ENCODE measurements at regions not wholly inside any gene's neighbourhood (a gene's known extent, or its start where the extent isn't known, plus 50 kb on each side); places are given as distances from the start of the nearest gene placed in this dataset.
"Not testable (repeated sequence)": the region's sequence is repeated elsewhere in the genome, so short reads cannot be mapped to it uniquely, and the experiment has no call there.

DNA sequence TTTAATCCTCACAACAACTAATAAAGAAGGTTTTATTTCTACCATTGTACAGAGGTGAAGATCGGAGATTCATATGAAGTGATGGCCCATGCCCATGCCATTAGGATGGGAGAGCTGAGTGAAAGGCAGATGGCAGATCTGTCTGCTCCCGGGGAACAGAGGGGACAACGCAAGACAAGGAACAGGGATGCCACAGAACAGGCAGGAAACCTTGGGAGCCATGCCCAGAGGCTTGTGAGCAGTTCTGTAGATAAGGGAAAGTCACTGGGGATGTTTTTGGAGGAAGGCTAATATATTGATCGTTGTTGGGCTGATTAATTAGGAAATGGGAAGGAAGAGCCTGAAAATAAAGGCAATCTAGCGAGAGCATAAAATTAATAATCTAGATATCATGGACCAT is 73.1 kb upstream of the ITGB1 start:
- Histone ChIP-seq H3K4me3 (ENCODE audit: low read length) (no peak overlapping the region), H3K36me3 (ENCODE audit: control insufficient read depth, insufficient read depth, low read length) (no peaks in the 10 kb centered on the region), H3K4me1 (ENCODE audit: control insufficient read depth, insufficient read depth, low read length) (no peaks in the 10 kb centered on the region), H3K9ac (ENCODE audit: extremely low read depth, low read length, poor library complexity, severe bottlenecking) (no peak overlapping the region), H3K9me3 (ENCODE audit: control insufficient read depth, low read length) (no peaks in the 10 kb centered on the region), H3K27me3 (ENCODE audit: control insufficient read depth, insufficient read depth, low read length, poor library complexity, severe bottlenecking) (no peaks in the 10 kb centered on the region), H3K27ac (ENCODE audit: low read depth, low read length) (no peak overlapping the region)
- Mint-ChIP-seq H3K4me3 (no peak overlapping the region), H3K27ac (no peak overlapping the region), H3K36me3 (ENCODE audit: low read depth) (no peaks in the 10 kb centered on the region), H3K4me1 (no peaks in the 10 kb centered on the region), H3K27me3 (ENCODE audit: insufficient read depth) (no peaks in the 10 kb centered on the region), H3K9me3 (no peaks in the 10 kb centered on the region)
- WGBS, 2 experiments (ENCODE audit: insufficient coverage in 1 of 2, insufficient read length in 1 of 2): 90 to 93% methylated on average over 5 of the region's 5 CpGs
- TF ChIP-seq, protein P1, sequence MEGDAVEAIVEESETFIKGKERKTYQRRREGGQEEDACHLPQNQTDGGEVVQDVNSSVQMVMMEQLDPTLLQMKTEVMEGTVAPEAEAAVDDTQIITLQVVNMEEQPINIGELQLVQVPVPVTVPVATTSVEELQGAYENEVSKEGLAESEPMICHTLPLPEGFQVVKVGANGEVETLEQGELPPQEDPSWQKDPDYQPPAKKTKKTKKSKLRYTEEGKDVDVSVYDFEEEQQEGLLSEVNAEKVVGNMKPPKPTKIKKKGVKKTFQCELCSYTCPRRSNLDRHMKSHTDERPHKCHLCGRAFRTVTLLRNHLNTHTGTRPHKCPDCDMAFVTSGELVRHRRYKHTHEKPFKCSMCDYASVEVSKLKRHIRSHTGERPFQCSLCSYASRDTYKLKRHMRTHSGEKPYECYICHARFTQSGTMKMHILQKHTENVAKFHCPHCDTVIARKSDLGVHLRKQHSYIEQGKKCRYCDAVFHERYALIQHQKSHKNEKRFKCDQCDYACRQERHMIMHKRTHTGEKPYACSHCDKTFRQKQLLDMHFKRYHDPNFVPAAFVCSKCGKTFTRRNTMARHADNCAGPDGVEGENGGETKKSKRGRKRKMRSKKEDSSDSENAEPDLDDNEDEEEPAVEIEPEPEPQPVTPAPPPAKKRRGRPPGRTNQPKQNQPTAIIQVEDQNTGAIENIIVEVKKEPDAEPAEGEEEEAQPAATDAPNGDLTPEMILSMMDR (conservative IDR thresholded peaks at IDR 0.05): no peak
- DNase-seq: no peak

DNA sequence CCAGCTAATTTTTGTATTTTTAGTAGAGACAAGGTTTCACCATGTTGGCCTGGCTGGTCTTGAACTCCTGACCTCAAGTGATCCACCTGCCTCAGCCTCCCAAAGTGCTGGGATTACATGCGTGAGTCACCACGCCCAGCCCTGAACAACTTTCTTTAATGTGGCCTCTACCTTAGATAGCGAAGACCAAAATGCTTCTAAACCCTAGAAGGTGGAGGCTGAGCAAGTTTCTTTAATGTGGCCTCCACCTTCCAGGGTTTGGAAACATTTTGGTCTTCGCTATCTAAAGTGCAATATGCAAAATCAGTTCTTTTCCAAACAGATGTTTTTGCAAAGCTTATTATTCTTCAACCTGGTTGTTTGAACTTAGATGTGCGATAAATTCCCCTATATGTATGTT is 70.5 kb upstream of the ITGB1 start:
- not testable (repeated sequence) for H3K27ac ChIP-seq (ENCODE audit: low read depth, low read length); H3K36me3 ChIP-seq (ENCODE audit: control insufficient read depth, insufficient read depth, low read length); H3K36me3 Mint-ChIP-seq (ENCODE audit: low read depth); H3K9me3 Mint-ChIP-seq; H3K27me3 Mint-ChIP-seq (ENCODE audit: insufficient read depth); H3K4me1 Mint-ChIP-seq; H3K4me3 ChIP-seq (ENCODE audit: low read length); H3K9me3 ChIP-seq (ENCODE audit: control insufficient read depth, low read length); H3K27ac Mint-ChIP-seq; H3K27me3 ChIP-seq (ENCODE audit: control insufficient read depth, insufficient read depth, low read length, poor library complexity, severe bottlenecking); H3K4me3 Mint-ChIP-seq; DNase-seq; H3K9ac ChIP-seq (ENCODE audit: extremely low read depth, low read length, poor library complexity, severe bottlenecking); H3K4me1 ChIP-seq (ENCODE audit: control insufficient read depth, insufficient read depth, low read length)
- WGBS, 2 experiments (ENCODE audit: insufficient coverage in 1 of 2, insufficient read length in 1 of 2): 89 to 100% methylated on average over 2 to 4 of the region's 5 CpGs

DNA sequence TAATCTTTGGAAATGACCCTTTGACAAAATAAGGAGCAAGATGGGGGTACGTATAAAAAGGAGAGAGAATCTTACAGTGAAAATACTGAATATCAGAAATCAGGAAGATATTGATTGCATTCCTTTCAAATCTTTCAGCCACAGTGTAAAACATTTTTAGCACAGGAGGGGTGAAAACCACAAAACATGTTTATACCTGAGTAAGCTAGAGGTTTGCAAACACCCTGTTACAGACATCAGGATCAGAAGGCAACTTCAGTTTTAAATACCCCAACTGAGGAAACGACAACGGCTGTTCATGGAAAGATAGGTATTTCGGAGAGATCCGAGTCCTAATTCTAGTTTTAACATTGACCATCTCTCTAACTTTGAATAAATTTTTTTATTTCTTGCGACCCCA is 69.1 kb upstream of the ITGB1 start:
- TF ChIP-seq, protein P1 (conservative IDR thresholded peaks at IDR 0.05): no peak
- Mint-ChIP-seq H3K4me3 (no peak overlapping the region), H3K36me3 (ENCODE audit: low read depth) (no peaks in the 10 kb centered on the region), H3K27me3 (ENCODE audit: insufficient read depth) (no peaks in the 10 kb centered on the region), H3K27ac (no peak overlapping the region), H3K9me3 (no peaks in the 10 kb centered on the region), H3K4me1 (peaks cover 6% of the 10 kb centered on the region)
- no peaks in the 10 kb centered on the region for H3K4me1 ChIP-seq (ENCODE audit: control insufficient read depth, insufficient read depth, low read length)
- no peaks in the 10 kb centered on the region for H3K9me3 ChIP-seq (ENCODE audit: control insufficient read depth, low read length)
- H3K9ac ChIP-seq (ENCODE audit: extremely low read depth, low read length, poor library complexity, severe bottlenecking): no peak overlapping the region
- H3K27me3 ChIP-seq (ENCODE audit: control insufficient read depth, insufficient read depth, low read length, poor library complexity, severe bottlenecking): no peaks in the 10 kb centered on the region
- no peak overlapping the region for H3K4me3 ChIP-seq (ENCODE audit: low read length)
- no peak overlapping the region for H3K27ac ChIP-seq (ENCODE audit: low read depth, low read length)
- 76 to 91% methylated on average over 5 to 6 of the region's 6 CpGs for WGBS, 2 experiments (ENCODE audit: insufficient coverage in 1 of 2, insufficient read length in 1 of 2)
- no peak for DNase-seq
- H3K36me3 ChIP-seq (ENCODE audit: control insufficient read depth, insufficient read depth, low read length): no peaks in the 10 kb centered on the region

DNA sequence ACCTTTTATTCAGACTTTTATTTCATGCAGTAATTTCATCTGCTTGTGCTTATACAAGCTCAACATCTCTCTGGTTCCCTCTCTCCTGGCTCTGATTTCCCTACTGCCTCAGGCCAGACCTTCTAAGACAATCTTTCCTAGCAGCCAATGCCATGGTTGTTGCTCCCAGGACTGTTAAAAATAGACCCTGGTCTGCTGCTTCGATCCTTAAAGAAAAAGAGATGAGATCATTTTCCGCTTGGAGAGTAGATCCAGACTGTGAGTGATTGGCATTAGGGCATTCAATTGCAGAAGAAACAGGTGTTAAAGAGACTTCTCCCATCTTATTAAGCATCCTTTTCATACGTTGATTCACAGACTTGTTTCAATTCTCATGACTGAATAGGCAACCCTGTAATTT is 68.4 kb upstream of the ITGB1 start:
- WGBS, 2 experiments (ENCODE audit: insufficient coverage in 1 of 2, insufficient read length in 1 of 2): 60 to 69% methylated on average over 1 to 3 of the region's 3 CpGs
- Histone ChIP-seq H3K9me3 (ENCODE audit: control insufficient read depth, low read length) (no peaks in the 10 kb centered on the region), H3K36me3 (ENCODE audit: control insufficient read depth, insufficient read depth, low read length) (no peaks in the 10 kb centered on the region), H3K27me3 (ENCODE audit: control insufficient read depth, insufficient read depth, low read length, poor library complexity, severe bottlenecking) (no peaks in the 10 kb centered on the region), H3K4me3 (ENCODE audit: low read length) (no peak overlapping the region), H3K9ac (ENCODE audit: extremely low read depth, low read length, poor library complexity, severe bottlenecking) (no peak overlapping the region), H3K27ac (ENCODE audit: low read depth, low read length) (no peak overlapping the region), H3K4me1 (ENCODE audit: control insufficient read depth, insufficient read depth, low read length) (no peaks in the 10 kb centered on the region)
- Mint-ChIP-seq H3K36me3 (ENCODE audit: low read depth) (no peaks in the 10 kb centered on the region), H3K4me1 (peaks cover 6% of the 10 kb centered on the region), H3K27ac (no peak overlapping the region), H3K9me3 (no peaks in the 10 kb centered on the region), H3K27me3 (ENCODE audit: insufficient read depth) (no peaks in the 10 kb centered on the region), H3K4me3 (no peak overlapping the region)
- no peak for DNase-seq
- TF ChIP-seq, protein P1 (conservative IDR thresholded peaks at IDR 0.05): no peak

All from endodermal cell (in vitro differentiated cells).